GM23338 (cell line): ENCODE measurements at regions not wholly inside any gene's neighbourhood (a gene's known extent, or its start where the extent isn't known, plus 50 kb on each side); places are given as distances from the start of the nearest gene placed in this dataset.

ENCODE experiments used
- ATAC-seq: fragments of 200-7000 bp; cut with Tn5 transposase; 3 replicates; pipeline ENCODE4 v1.9.1; 2020
- DNase-seq: peaks from one replicate; pipeline ENCODE4 v3.0.0-alpha.2; 2015; ENCODE audit warnings: low spot score
- H2AFZ ChIP-seq: fragments of 200-600 bp; sonication (generic); 2 replicates; pipeline ENCODE4 v1.8.0; 2016; ENCODE audit warnings: antibody characterized with exemption, mild to moderate bottlenecking, moderate library complexity
- H3F3A ChIP-seq: fragments of 200-600 bp; sonication (generic); replicated peaks from 2 replicates; pipeline ENCODE4 v1.8.0; 2017; ENCODE audit warnings: antibody characterized with exemption, mixed run types, low read depth
- H3K27ac ChIP-seq: fragments of 200-600 bp; sonication (generic); 2 replicates; pipeline ENCODE4 v1.6.1; 2016; ENCODE audit warnings: low read depth
- H3K27me3 ChIP-seq: fragments of 200-600 bp; sonication (generic); 2 replicates; pipeline ENCODE4 v1.8.0; 2016; ENCODE audit warnings: mild to moderate bottlenecking, mixed run types, moderate library complexity; ENCODE audit not compliant: insufficient read depth
- H3K36me3 ChIP-seq: fragments of 200-600 bp; sonication (generic); 2 replicates; pipeline ENCODE4 v1.8.0; 2016; ENCODE audit warnings: mild to moderate bottlenecking; ENCODE audit not compliant: insufficient read depth
- H3K4me1 ChIP-seq: fragments of 200-600 bp; sonication (generic); 2 replicates; pipeline ENCODE4 v1.8.0; 2016; ENCODE audit warnings: mild to moderate bottlenecking, moderate library complexity; ENCODE audit not compliant: insufficient read depth
- H3K4me2 ChIP-seq: fragments of 200-600 bp; sonication (generic); 2 replicates; pipeline ENCODE4 v1.7.1; 2017; ENCODE audit warnings: mixed run types
- H3K4me3 ChIP-seq: fragments of 200-600 bp; sonication (generic); 2 replicates; pipeline ENCODE4 v1.6.1; 2016; ENCODE audit warnings: mixed run types
- H3K79me2 ChIP-seq: fragments of 200-600 bp; sonication (generic); replicated peaks from 2 replicates; pipeline ENCODE4 v1.8.0; 2017; ENCODE audit warnings: mild to moderate bottlenecking; ENCODE audit not compliant: insufficient read depth
- H3K9me2 ChIP-seq: fragments of 200-600 bp; sonication (generic); 2 replicates; pipeline ENCODE4 v1.8.0; 2017; ENCODE audit not compliant: insufficient read depth
- H4K20me1 ChIP-seq: fragments of 200-600 bp; sonication (generic); replicated peaks from 2 replicates; pipeline ENCODE4 v1.8.0; 2017; ENCODE audit warnings: mild to moderate bottlenecking; ENCODE audit not compliant: insufficient read depth
- H3K27ac Mint-ChIP-seq: 2 replicates; pipeline ENCODE4 v1.8.0; 2020; ENCODE audit warnings: inconsistent platforms, mild to moderate bottlenecking, moderate library complexity, mixed read lengths
- H3K27me3 Mint-ChIP-seq: 3 replicates; pipeline ENCODE4 v1.8.0; 2022; ENCODE audit warnings: low read depth, mild to moderate bottlenecking, moderate library complexity, mixed read lengths, inconsistent platforms; ENCODE audit not compliant: insufficient read depth, poor library complexity
- H3K36me3 Mint-ChIP-seq: 3 replicates; pipeline ENCODE4 v1.8.0; 2021; ENCODE audit warnings: low read depth, mild to moderate bottlenecking, inconsistent platforms, moderate library complexity, mixed read lengths
- H3K4me1 Mint-ChIP-seq: 3 replicates; pipeline ENCODE4 v1.8.0; 2020; ENCODE audit warnings: mild to moderate bottlenecking, inconsistent platforms, mixed read lengths
- H3K4me3 Mint-ChIP-seq: 3 replicates; pipeline ENCODE4 v1.8.0; 2021; ENCODE audit warnings: moderate library complexity, mild to moderate bottlenecking, inconsistent platforms, mixed read lengths
- H3K9me3 Mint-ChIP-seq: 3 replicates; pipeline ENCODE4 v1.8.0; 2020; ENCODE audit warnings: moderate library complexity, mild to moderate bottlenecking, inconsistent platforms, mixed read lengths
- STAT1 ChIP-seq: IDR thresholded peaks from one replicate; pipeline ENCODE4 v1.6.1; 2016; ENCODE audit warnings: antibody characterized with exemption; ENCODE audit not compliant: unreplicated experiment
- ZNF462 ChIP-seq: fragments of 250-450 bp; sonication (Bioruptor Pico); IDR thresholded peaks from 2 replicates; pipeline ENCODE4 v1.5.0; 2020; ENCODE audit warnings: mild to moderate bottlenecking, moderate library complexity

- no peak overlapping the region for H3K27ac Mint-ChIP-seq
Observed at GRCh38 chr14:89635615-89636014, 218.6 kb upstream of the FOXN3 start.

More at GRCh38 chr14:89635615-89636014, 218.6 kb upstream of the FOXN3 start:
- Histone ChIP-seq H3K9me2 (peaks cover 2% of the 10 kb centered on the region; the same call in 1 of the 2 replicates), H3K27ac (no peak overlapping the region), H3K79me2 (no peaks in the 10 kb centered on the region), H3K4me3 (no peak overlapping the region), H2AFZ (no peak overlapping the region), H3K27me3 (no peaks in the 10 kb centered on the region), H3K36me3 (no peaks in the 10 kb centered on the region), H4K20me1 (no peaks in the 10 kb centered on the region), H3K4me1 (peaks cover 18% of the 10 kb centered on the region), H3K4me2 (no peak overlapping the region), H3F3A (no peaks in the 10 kb centered on the region)
- Mint-ChIP-seq H3K36me3 (0 out of 3 replicates have a peak, but pooled peaks cover 4% of the 10 kb centered on the region), H3K4me1 (peaks cover 18% of the 10 kb centered on the region), H3K9me3 (peaks cover 5% of the 10 kb centered on the region), H3K27me3 (peaks cover 2% of the 10 kb centered on the region), H3K4me3 (no peak overlapping the region)
- TF ChIP-seq STAT1, result no peak
- TF ChIP-seq ZNF462, result no peak
- DNase-seq, result no peak
- no peak for ATAC-seq
